DOHH2 (cell line): ENCODE measurements at regions not wholly inside any gene's neighbourhood (a gene's known extent, or its start where the extent isn't known, plus 50 kb on each side); places are given as distances from the start of the nearest gene placed in this dataset.

Source experiments
- H3F3A ChIP-seq: fragments of 200-600 bp; sonication (generic), shearing (Covaris generic); 2 replicates; pipeline ENCODE4 v1.6.0; 2016; ENCODE audit warnings: antibody characterized with exemption, mild to moderate bottlenecking; ENCODE audit not compliant: control insufficient read depth, insufficient read depth
- H3K27ac ChIP-seq: fragments of 200-600 bp; sonication (generic); 2 replicates; pipeline ENCODE4 v1.5.1; 2014; ENCODE audit warnings: low read depth, mild to moderate bottlenecking, low read length, moderate library complexity
- H3K27me3 ChIP-seq: fragments of 200-600 bp; sonication (generic); 2 replicates; pipeline ENCODE4 v1.6.1; 2014; ENCODE audit warnings: mild to moderate bottlenecking, low read length, mixed read lengths; ENCODE audit not compliant: control insufficient read depth
- H3K36me3 ChIP-seq: fragments of 200-600 bp; sonication (generic); 2 replicates; pipeline ENCODE4 v1.6.1; 2014; ENCODE audit warnings: mild to moderate bottlenecking, low read length, moderate library complexity, mixed read lengths; ENCODE audit not compliant: control insufficient read depth
- H3K4me1 ChIP-seq: fragments of 200-600 bp; sonication (generic); 2 replicates; pipeline ENCODE4 v1.6.1; 2014; ENCODE audit warnings: mild to moderate bottlenecking, low read length, mixed read lengths; ENCODE audit not compliant: control insufficient read depth
- H3K4me2 ChIP-seq: fragments of 200-600 bp; sonication (generic); 2 replicates; pipeline ENCODE4 v1.6.0; 2014; ENCODE audit warnings: mild to moderate bottlenecking, low read length, moderate library complexity
- H3K4me3 ChIP-seq: fragments of 200-600 bp; sonication (generic); 2 replicates; pipeline ENCODE4 v1.5.1; 2014; ENCODE audit warnings: mild to moderate bottlenecking, low read length, mixed read lengths
- H3K79me2 ChIP-seq: fragments of 200-600 bp; sonication (generic); 2 replicates; pipeline ENCODE4 v1.6.1; 2014; ENCODE audit warnings: mild to moderate bottlenecking, low read length, mixed read lengths; ENCODE audit not compliant: control insufficient read depth
- H3K9me2 ChIP-seq: fragments of 200-600 bp; sonication (generic); replicated peaks from 2 replicates; pipeline ENCODE4 v1.6.1; 2014; ENCODE audit warnings: mild to moderate bottlenecking, low read length, mixed read lengths; ENCODE audit not compliant: control insufficient read depth
- H3K9me3 ChIP-seq: fragments of 200-600 bp; sonication (generic); 2 replicates; pipeline ENCODE4 v1.6.1; 2014; ENCODE audit warnings: antibody characterized with exemption, low read length, mixed read lengths; ENCODE audit not compliant: control insufficient read depth, insufficient read depth
- H4K20me1 ChIP-seq: fragments of 200-600 bp; sonication (generic); 2 replicates; pipeline ENCODE4 v1.6.0; 2014; ENCODE audit warnings: low read depth, mild to moderate bottlenecking, antibody characterized with exemption, low read length, moderate library complexity; ENCODE audit not compliant: control insufficient read depth, insufficient read depth
- CTCF ChIP-seq: fragments of 200-600 bp; sonication (generic); IDR thresholded peaks from one replicate; pipeline ENCODE4 v1.5.1; 2014; ENCODE audit warnings: antibody characterized with exemption, mild to moderate bottlenecking, low read depth, low read length; ENCODE audit not compliant: poor library complexity, severe bottlenecking
- EZH2phosphoT487 ChIP-seq: fragments of 200-600 bp; sonication (generic); IDR thresholded peaks from 2 replicates; pipeline ENCODE4 v1.6.1; 2017; ENCODE audit warnings: borderline replicate concordance, mild to moderate bottlenecking, antibody characterized with exemption, low read length, moderate library complexity, mixed read lengths

DNA sequence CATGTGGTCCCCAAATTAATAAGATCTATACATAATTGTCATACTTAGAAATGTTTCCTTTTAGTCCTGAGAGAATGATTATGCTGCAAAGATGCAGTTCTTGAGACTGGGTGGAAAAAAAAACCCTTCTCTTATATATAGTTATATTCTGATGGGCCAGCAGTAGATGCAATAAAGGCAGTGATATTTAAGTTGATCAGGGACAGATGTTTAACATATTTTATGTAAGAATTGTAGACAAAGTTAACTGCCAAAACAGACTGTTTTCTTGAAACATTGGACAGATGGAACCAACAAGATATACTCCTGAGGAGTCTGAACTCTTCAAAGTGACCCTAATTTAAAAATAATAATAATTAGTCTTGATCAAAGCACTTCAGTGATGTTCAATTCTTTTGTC is 172.0 kb upstream of the LRIG1 start:
- Histone ChIP-seq H3F3A (no peaks in the 10 kb centered on the region), H3K36me3 (no peaks in the 10 kb centered on the region), H3K27ac (no peak overlapping the region), H3K4me3 (no peak overlapping the region), H3K9me3 (no peaks in the 10 kb centered on the region), H3K79me2 (no peaks in the 10 kb centered on the region), H3K9me2 (no peaks in the 10 kb centered on the region), H3K4me1 (no peaks in the 10 kb centered on the region), H3K27me3 (0 out of 2 replicates have a peak, but pooled peaks cover 6% of the 10 kb centered on the region), H4K20me1 (no peaks in the 10 kb centered on the region), H3K4me2 (no peak overlapping the region)
- TF ChIP-seq EZH2phosphoT487 (no peak), CTCF (no peak)

DNA sequence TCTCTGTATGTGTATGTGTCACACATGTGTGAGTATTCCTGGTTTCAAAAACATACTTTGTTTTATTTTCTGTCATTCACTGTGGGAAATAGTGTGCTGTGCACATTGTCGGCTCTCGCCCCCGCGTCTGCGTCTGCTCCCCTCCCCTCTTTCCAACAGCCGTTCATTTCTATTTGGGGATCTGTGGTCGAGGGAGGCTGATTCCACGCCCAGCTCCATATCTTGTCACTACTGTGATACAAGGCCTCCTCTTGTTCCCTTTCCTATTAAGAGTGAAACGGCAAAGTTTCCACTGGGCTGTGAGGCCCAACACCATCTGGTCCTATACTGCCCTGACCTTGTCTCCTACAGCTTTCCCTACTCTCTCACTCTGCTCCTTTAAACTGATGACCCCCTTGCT is 172.5 kb upstream of the LRIG1 start:
- no peak overlapping the region for H3K4me2 ChIP-seq
- H3K4me1 ChIP-seq: no peaks in the 10 kb centered on the region
- no peak for TF ChIP-seq EZH2phosphoT487
- TF ChIP-seq CTCF: no peak
- H3K36me3 ChIP-seq: no peaks in the 10 kb centered on the region
- H3K4me3 ChIP-seq: no peak overlapping the region
- H3K9me3 ChIP-seq: no peaks in the 10 kb centered on the region
- no peaks in the 10 kb centered on the region for H4K20me1 ChIP-seq
- no peaks in the 10 kb centered on the region for H3F3A ChIP-seq
- no peaks in the 10 kb centered on the region for H3K79me2 ChIP-seq
- no peak overlapping the region for H3K27ac ChIP-seq
- H3K27me3 ChIP-seq: 0 out of 2 replicates have a peak, but pooled peaks cover 6% of the 10 kb centered on the region
- H3K9me2 ChIP-seq: no peaks in the 10 kb centered on the region

GRCh38 chr3:66675366-66675765 is 174.5 kb upstream of the LRIG1 start:
- TF ChIP-seq CTCF (no peak), EZH2phosphoT487 (no peak)
- H4K20me1 ChIP-seq: no peaks in the 10 kb centered on the region
- no peaks in the 10 kb centered on the region for H3K36me3 ChIP-seq
- H3F3A ChIP-seq: no peaks in the 10 kb centered on the region
- no peak overlapping the region for H3K27ac ChIP-seq
- no peak overlapping the region for H3K4me2 ChIP-seq
- no peaks in the 10 kb centered on the region for H3K9me3 ChIP-seq
- no peak overlapping the region for H3K4me3 ChIP-seq
- H3K4me1 ChIP-seq: no peaks in the 10 kb centered on the region
- H3K27me3 ChIP-seq: peaks cover 11% of the 10 kb centered on the region; the same call in 1 of the 2 replicates
- no peaks in the 10 kb centered on the region for H3K9me2 ChIP-seq
- H3K79me2 ChIP-seq: no peaks in the 10 kb centered on the region
